ENCODE measurements at regions not wholly inside any gene's neighbourhood (a gene's known extent, or its start where the extent isn't known, plus 50 kb on each side); places are given as distances from the start of the nearest gene placed in this dataset.
A peak's percentile ranks its signal among the peaks of the same experiment; 100 is the strongest.

DNA sequence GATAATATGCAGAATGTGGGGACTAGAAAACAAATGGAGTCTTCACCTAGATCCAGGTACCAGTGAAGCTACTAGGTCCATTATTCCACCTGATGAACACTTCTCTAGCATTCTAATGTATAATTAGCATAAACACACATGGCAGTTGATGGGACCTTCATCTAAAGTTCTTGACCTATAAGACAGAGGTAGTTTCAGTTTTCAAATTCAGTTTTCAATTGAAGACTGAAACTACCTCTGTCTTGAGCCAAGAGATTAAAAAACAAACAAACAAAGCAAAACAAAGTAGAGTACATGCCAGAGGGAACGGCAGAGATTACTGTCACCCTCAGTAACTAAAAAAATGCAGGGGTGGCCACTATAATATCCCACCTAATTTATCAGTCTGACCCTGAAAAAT is 199.9 kb upstream of the NEIL3 start:
- DNase-seq (ENCODE audit: low spot score), result no peak

- DNase-seq (ENCODE audit: low spot score), result no peak
Measured at GRCh38 chr4:177116161-177116560, 193.5 kb upstream of the NEIL3 start.

DNA sequence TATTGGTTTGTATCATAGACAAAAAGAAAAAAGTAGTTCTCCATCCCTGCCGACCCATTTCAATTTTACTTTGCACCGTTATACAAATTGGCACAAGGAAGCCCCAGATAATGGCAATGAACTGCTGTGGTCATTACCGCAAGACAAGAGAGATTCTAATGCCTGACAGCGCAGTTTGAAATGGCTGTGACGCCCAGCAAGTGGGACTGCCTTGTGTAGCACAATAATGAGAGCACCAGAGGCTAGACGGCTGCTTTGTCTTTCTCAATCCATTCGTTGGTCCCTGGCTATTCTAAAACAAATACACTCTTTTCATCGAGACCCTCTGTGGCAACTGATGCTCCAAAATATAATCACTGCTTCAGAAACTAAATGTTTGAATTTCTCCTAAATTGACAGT is 192.4 kb upstream of the NEIL3 start:
- DNase-seq (ENCODE audit: low spot score), result no peak

DNA sequence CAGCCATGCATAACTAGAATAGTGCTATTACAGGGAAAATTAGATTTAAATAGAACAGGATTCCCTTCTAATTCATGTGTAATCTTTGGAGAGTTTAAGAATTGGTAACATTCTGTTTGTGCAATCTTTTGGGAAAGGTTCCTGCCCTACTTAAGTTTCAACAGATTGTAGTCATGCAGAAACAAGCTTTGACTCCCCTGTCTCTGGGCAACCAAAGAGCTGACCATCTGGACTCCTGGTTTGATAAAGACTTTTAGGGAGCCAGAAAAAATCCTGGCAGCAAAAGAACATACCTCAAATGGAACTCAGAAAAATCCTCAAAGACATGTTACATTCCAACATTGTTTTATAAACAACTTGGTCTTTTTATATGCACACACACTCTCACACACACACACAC is 191.1 kb upstream of the NEIL3 start:
- DNase-seq (ENCODE audit: low spot score), result peak; percentile 96

- DNase-seq (ENCODE audit: low spot score), result no peak
Measured at GRCh38 chr4:177119021-177119471, 190.6 kb upstream of the NEIL3 start.

DNA sequence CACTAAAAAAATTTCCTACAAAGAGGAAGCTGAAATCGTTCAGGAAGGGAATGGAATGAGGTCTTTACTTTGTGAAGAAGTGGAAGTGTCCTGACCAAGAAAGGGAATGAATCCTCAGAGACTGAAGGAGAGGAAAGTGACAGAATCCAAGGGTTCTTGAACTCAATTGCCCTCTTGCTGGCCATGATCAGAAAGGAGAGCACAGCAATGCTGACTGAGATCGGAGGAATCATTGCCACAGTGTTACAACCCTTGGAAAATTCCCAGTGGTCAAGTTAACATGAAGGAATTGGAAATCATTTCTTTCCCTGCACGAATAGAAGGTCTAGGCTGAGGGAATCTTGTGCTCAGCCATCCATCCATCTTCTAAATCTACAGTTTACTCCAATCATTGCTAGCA is 190.0 kb upstream of the NEIL3 start:
- no peak for DNase-seq (ENCODE audit: low spot score)

DNA sequence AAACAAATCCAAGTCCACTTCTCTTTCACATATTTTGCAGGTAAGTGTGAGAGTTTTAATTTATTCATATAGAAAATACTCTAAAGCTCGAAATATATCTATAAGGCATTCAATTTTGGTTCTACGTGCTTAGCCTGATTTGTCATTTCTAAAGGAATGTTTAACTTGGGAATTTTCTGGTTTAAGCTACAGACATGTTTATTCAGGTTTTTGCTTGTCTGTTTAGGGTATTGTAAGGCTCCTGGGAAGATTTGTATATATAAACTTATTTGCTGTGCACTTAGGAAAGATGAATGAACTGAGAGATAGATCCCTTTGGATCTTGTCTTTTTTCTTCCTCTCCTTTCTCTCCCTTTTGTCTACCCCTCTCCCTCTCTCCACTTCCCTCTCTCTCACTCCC is 185.9 kb upstream of the NEIL3 start:
- no peak for DNase-seq (ENCODE audit: low spot score)

DNA sequence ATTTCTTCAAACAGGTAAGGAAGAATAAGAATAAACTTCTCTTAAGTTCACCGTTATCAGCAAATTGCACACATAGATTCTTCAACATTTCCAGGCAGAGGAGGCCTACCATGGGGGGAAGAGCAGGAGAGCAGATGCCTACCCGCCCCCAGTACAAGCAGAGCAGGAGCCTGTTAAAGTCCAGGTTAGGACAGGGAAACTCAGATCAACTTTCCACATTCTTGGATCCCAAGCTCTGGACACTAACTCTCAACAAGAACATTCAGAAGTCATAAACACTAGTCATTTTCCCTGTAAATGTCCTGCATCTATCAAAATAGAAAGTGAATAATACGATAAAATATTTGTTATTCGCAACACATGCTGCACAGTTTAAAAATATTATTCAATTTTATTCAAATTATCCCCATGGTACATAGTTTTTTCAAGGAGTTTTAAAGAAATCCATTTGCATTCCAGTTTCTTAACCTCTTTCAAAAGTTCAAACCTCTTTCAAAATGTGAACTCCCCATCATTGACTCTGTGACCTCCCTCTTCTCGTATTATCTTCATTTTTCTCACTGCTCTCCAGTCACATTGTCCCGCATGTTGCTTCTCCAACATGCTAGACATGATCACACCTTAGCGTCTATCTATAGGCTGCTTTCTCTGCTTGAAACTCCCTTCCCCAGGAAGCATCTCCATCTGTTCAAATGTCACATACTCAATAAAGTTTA is 185.2 kb upstream of the NEIL3 start:
- DNase-seq (ENCODE audit: low spot score), result no peak

- DNase-seq (ENCODE audit: low spot score), result no peak
Measured at GRCh38 chr4:177125656-177126055, 184.0 kb upstream of the NEIL3 start.

- DNase-seq (ENCODE audit: low spot score), result no peak
Measured at GRCh38 chr4:177127658-177128057, 182.0 kb upstream of the NEIL3 start.

GRCh38 chr4:177128306-177128705 is 181.4 kb upstream of the NEIL3 start:
- no peak for DNase-seq (ENCODE audit: low spot score)

DNA sequence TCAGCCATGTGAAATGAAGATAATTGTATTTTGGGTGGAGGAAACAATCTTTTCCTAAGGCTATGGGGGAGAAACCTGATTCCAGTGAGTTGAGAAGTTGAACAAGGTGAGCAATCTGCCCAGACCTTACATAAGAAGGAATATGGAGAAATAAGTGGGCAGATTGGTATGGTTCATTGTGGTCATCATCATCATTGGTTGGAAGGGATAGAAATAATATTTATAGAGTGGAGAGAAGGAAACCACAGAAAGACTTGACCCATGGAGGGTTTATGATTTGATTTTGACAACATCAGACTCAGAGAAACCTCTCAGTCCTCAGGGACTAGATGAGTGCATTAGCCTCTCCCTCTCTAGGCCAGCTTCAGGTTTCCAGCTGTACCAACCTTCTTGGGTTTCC is 177.9 kb upstream of the NEIL3 start:
- DNase-seq (ENCODE audit: low spot score), result no peak

DNA sequence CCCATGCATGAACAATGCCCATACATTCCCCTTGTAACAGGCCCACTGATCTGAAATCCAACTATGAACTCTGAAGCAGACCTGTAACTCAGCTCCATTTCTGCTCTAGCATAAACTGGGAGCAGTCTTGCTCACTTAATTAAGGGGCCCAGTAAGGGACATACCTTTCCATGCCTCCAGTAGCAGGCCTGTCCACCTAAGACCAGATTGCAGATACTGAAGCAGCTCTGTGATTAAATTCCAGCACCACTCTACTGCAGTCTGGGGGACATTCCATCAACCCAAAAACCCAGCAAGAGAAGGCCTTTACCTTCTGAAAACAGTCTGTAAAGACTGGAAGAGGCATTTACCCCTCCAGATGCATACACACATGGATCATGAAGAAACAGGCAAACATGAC is 162.0 kb upstream of the NEIL3 start:
- no peak for DNase-seq (ENCODE audit: low spot score)

GRCh38 chr4:177155454-177155853 is 154.2 kb upstream of the NEIL3 start:
- DNase-seq (ENCODE audit: low spot score), result no peak

DNA sequence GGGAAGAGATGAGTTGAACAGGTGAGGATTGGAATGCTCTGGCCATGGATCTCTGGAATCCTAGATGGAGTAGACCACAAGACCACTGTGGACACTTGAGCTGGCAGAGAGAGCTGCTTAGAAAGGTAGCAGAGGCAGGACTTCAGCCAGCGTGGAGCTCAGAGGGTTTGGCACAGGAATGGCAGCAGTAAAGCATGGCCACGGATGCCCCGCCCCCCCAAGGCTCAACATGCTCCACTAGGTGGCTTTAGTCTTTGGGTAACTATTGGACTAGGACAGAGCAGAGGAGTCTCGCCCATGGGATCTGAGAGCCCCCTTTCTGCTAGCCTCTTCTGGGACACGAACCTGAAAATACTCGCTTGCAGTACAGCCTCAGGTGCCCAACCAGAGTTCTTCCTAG is 150.1 kb upstream of the NEIL3 start:
- DNase-seq (ENCODE audit: low spot score), result no peak

DNA sequence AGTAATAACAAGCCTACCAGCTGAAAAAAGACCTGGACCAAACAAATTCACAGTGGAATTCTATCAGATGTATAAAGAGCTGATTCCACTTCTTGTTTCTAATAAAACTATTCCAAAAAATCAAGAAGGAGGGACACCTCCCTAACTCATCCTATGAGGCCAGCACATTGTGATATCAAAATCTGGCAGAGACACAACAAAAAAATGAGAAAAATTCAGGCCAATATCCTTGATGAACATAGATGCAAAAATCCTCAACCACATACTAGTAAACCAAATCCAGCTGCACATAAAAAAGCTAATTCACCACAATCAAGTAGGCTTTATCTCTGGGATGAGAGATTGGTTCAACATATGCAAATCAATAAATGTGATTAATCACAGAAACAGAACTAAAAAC is 147.9 kb upstream of the NEIL3 start:
- DNase-seq (ENCODE audit: low spot score), result no peak

- no peak for DNase-seq (ENCODE audit: low spot score)
Measured at GRCh38 chr4:177163532-177163931, 146.1 kb upstream of the NEIL3 start.

DNA sequence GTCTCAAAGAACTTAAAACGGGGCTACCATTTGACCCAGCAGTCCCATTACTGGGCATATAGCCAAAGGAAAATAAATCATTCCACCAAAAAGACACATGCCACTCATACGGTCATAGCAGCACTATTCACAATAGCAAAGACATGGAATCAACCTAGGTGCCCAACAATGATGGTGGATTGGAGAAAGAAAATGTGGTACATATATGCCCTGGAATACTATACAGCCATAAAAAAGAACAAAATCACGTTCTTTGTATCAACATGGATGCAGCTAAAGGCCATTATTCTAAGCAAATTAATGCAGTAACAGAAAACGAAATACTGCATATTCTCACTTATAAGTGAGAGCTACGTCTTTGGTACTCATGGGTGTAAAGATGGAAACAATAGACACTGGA is 138.1 kb upstream of the NEIL3 start:
- no peak for DNase-seq (ENCODE audit: low spot score)

GRCh38 chr4:177175473-177175872 is 134.2 kb upstream of the NEIL3 start:
- no peak for DNase-seq (ENCODE audit: low spot score)

GRCh38 chr4:177177541-177178081 is 132.1 kb upstream of the NEIL3 start:
- no peak for DNase-seq (ENCODE audit: low spot score)

- no peak for DNase-seq (ENCODE audit: low spot score)
Measured at GRCh38 chr4:177178246-177178645, 131.4 kb upstream of the NEIL3 start.

DNA sequence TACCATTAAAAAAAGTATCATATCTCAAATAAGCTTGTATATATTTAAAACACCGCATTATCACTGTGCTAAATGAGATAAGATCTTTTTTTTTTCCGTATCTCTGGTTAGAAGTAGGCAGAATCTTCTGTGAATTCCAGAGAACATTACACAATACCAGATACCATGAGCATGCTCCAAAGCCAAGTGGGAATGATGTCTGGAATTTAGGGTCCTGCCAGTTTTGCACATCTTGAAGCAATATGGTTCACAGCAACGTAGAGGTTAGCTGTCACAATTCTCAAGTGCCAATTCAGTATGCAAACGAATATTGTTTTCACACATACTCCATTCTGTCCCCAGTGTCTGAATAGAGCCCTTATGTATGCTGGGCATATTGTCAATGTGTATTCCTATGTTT is 127.5 kb upstream of the NEIL3 start:
- DNase-seq (ENCODE audit: low spot score), result no peak

DNA sequence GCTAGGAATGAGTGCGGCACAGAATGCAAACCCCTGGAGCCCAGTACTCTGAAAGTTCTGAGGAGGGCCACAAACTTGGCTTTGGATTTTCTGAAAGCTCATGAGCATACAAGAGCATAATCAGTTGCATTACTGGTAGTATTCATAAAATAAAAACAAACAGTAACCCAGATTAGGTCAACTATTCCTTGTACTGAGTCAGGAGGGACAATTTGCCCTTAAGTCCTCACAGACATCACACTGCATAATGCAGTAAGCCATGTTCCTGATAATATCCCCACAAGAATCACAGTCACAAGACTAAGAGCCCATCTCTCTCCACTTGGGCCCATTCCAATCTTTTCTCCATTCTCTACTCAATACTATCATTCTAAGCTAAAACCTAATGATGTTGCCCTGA is 126.9 kb upstream of the NEIL3 start:
- no peak for DNase-seq (ENCODE audit: low spot score)

DNA sequence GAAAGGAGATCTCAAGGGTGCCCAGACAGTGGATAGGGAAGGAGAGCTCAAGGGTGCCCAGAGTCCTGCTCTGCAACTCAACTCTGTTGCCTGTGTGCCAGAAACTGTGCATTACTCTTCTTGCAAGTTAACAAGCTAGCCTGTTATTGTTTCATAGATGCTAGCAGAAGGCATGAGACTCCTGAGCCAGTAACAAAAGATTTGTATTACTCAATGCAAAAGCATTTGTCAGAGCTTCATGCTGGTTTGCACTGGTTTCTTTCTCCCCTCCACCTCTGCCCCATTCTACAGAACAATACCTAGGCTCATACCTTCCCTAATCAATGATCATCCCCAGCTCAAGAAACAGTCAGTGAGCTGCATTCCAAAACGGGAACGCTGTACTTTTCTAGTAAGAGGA is 124.5 kb upstream of the NEIL3 start:
- no peak for DNase-seq (ENCODE audit: low spot score)

All from cerebellar cortex (tissue), 1 donor.